Choroid plexus epithelial cell (primary cell): ENCODE measurements at regions not wholly inside any gene's neighbourhood (a gene's known extent, or its start where the extent isn't known, plus 50 kb on each side); places are given as distances from the start of the nearest gene placed in this dataset.

Source experiments
- DNase-seq: peaks from one replicate; pipeline ENCODE4 v3.0.0-alpha.2; 2010; ENCODE audit warnings: low read depth
- H3K4me3 ChIP-seq: 2 replicates; pipeline ENCODE4 v1.5.1; 2011; ENCODE audit warnings: low read depth, mild to moderate bottlenecking, control low read depth, low read length, moderate library complexity
- TF ChIP-seq, protein P1 (sequence below): conservative IDR thresholded peaks from 2 replicates; pipeline ENCODE4 v1.5.1; 2011; ENCODE audit warnings: low read depth, mild to moderate bottlenecking, control low read depth, inconsistent platforms, low read length, moderate library complexity

DNA sequence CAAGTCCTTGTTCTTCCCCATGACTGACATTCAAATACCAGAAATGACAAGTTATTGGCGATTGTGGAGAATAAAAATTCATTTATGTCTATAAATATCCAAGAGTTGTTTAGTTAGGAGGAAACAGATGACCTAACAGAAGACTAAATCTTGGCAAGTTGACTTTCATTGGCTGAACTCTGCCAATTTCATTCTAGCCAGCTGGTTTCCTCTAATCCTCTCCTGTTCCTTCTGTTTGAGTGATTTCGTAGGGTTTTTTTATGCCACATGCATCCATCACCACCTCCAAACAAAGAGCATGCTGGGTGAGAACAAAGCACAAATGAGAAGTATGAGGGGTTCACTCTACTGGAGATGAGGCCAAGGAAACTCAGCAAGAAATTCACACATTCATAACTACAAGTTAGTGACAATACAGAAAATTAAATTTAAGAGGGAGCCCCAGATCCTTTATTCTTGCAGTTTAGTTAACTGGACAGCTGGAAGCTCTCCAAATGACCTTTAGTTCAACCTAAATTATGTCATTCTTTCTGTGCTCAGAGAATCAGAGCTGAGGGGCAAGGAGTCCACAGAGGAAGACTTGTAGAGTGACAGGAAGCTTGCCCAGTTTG is 932.0 kb downstream of the TLE4 start:
- H3K4me3 ChIP-seq: no peak overlapping the region
- peak; percentile 50 for DNase-seq
- TF ChIP-seq, protein P1, sequence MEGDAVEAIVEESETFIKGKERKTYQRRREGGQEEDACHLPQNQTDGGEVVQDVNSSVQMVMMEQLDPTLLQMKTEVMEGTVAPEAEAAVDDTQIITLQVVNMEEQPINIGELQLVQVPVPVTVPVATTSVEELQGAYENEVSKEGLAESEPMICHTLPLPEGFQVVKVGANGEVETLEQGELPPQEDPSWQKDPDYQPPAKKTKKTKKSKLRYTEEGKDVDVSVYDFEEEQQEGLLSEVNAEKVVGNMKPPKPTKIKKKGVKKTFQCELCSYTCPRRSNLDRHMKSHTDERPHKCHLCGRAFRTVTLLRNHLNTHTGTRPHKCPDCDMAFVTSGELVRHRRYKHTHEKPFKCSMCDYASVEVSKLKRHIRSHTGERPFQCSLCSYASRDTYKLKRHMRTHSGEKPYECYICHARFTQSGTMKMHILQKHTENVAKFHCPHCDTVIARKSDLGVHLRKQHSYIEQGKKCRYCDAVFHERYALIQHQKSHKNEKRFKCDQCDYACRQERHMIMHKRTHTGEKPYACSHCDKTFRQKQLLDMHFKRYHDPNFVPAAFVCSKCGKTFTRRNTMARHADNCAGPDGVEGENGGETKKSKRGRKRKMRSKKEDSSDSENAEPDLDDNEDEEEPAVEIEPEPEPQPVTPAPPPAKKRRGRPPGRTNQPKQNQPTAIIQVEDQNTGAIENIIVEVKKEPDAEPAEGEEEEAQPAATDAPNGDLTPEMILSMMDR: no peak

DNA sequence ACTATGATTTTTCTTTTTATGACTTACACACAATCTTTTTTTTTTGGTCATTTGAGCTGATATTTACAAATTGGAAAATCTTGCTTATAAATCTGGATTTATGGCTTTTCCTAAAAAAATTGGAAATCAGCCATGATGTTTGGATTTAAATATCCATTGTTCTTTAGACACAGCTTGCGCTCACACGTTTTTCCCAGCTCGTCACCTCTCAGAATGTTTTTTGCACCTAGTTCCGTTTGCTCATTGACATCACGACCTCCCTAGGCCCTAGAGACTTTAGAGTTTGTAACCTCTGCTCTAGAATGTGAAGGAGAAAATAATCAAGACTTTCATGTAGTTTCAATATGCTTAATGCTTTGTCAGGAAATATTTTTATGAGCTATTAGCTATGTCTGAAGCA is 930.5 kb downstream of the TLE4 start:
- no peak for DNase-seq
- H3K4me3 ChIP-seq: no peak overlapping the region
- TF ChIP-seq, protein P1: no peak

DNA sequence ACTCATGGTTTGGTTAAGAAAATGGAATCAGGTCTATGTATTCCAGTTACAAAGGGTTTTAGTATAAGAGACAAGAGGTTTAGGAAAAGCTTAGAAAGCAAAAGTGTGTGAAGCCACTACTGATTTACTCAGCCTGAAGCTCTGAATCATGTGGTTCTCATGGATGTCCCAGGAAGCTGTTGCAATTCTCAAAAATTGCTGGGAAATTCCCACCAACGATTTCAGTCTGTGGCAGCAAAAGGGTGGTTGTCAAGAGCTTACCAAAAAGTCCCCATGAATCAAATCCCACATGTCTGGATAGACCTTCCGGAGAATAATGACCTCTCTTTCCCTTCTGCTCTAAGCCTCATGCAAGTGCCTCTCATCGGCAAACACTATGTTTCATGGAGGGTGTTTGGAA is 929.9 kb downstream of the TLE4 start:
- H3K4me3 ChIP-seq: no peak overlapping the region
- TF ChIP-seq, protein P1: no peak
- DNase-seq: peak; percentile 71

DNA sequence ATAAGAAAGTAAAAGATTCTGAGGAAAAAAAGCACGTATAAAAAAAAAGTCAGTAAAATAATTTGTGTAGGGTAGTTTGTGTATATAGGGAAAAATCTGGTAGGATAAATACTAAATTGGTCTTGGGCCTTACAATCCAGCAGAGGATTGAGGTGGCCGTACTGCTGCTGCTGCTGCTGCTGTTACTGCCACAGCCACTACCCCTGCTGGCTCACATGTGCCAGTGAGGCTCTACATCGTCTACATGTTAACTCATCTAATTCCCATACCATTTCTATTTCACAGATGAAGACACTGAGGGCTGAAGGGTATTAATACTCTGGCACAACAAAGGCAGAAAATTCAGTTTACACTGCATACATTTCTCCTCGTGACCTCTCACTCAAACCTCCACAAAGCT is 928.5 kb downstream of the TLE4 start:
- DNase-seq: no peak
- TF ChIP-seq, protein P1: no peak
- H3K4me3 ChIP-seq: no peak overlapping the region

DNA sequence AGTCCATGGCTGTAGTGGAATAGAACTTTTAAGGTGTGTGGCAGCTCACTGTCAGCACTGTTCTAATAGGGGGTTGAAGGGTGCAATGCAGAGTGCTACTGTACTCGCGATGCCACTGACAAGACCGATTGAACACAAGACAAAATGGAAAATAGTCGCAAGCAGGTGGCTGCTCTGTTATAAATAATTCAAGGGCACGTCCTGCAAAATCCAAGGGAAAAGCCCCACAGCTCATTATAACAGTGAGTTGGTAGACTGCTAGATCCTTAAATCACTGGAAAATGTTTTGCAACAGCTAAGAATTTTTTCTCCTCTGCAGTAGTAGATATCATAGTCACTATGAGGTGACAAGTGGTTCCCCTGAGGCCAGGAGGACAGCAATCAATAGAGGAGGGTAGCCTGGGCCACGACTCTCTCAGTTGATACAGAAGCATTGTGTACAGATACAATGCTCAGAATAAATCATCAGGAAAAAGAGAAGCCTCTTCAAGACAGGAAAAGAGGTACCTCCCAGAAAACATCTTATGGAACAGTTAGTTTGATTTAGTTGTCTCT is 926.3 kb downstream of the TLE4 start:
- TF ChIP-seq, protein P1: no peak
- H3K4me3 ChIP-seq: no peak overlapping the region
- no peak for DNase-seq

DNA sequence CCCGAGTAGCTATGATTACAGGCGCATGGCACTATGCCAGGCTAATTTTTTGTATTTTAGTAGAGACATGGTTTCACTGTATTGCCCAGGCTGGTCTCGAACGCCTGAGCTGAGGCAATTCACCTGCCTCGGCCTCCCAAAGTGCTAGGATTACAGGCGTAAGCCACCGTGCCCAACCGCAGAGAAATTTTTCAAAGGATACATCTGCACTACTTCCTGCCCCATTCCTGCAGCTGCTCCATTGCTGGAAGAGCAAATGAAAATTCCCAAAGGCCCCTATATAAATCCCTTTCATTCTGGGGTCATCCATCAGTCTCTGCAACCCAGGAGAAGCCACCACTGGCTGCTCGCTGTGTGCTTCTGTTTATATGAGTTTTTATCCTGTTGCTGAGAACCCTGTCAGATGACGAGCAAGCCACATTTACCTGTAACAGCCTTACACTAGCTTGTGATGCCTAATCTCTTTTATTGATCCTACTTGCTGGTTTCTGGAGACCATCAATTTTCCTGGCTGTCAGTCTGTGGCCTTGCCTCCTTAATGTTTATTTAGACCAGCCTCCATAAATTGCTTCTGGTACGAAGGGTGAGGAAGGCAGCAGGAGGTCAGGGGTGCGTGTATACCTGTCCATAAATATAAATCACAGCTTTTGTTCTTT is 925.3 kb downstream of the TLE4 start:
- no peak overlapping the region for H3K4me3 ChIP-seq
- no peak for DNase-seq
- TF ChIP-seq, protein P1: no peak

DNA sequence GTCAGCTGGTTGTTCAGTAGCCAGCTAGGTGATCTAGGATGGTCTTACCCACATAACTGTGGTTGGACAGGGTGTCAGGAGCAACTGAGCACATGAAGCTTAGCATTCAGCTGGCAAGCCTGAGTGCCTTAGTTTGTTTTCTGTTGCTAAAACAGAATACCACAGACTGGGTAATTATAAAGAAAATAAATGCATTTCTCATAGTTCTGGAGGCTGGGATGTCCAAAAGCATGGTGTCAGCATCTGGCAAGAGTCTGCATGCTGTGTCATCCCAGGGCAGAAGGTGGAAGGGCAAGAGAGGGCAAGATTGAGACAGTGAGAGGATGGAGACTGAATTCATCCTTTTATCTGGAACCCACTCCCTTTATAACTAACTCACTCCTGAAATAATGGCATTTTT is 921.5 kb downstream of the TLE4 start:
- no peak overlapping the region for H3K4me3 ChIP-seq
- TF ChIP-seq, protein P1: no peak
- peak; percentile 11 for DNase-seq
